Tibial nerve (tissue), 4 donors: ENCODE measurements at regions not wholly inside any gene's neighbourhood (a gene's known extent, or its start where the extent isn't known, plus 50 kb on each side); places are given as distances from the start of the nearest gene placed in this dataset.
"Not testable (repeated sequence)": the region's sequence is repeated elsewhere in the genome, so short reads cannot be mapped to it uniquely, and the experiment has no call there.

Source experiments
- DNase-seq, 2 donors: peaks; one replicate each; pipeline ENCODE4 v3.0.0-alpha.2; 2019; ENCODE audit warnings: low spot score in 2 of 2
- H3K27ac ChIP-seq, 4 donors: fragments of 200-600 bp; sonication (generic) in 3 of 4; one replicate each; pipeline ENCODE4 v1.5.1; 2017 to 2019; ENCODE audit warnings: mild to moderate bottlenecking in 1 of 4
- H3K27me3 ChIP-seq, 2 donors: fragments of 200-600 bp; sonication (generic) in 1 of 2; one replicate each; pipeline versions ENCODE4 v1.5.1 to v1.6.0; 2017 to 2019
- H3K36me3 ChIP-seq, 3 donors: fragments of 200-600 bp; sonication (generic); one replicate each; pipeline ENCODE4 v1.5.1; 2018 to 2019
- H3K4me1 ChIP-seq, 4 donors: fragments of 200-600 bp; sonication (generic) in 3 of 4; one replicate each; pipeline ENCODE4 v1.5.1; 2017 to 2019
- H3K4me3 ChIP-seq, 4 donors: fragments of 200-600 bp; sonication (generic) in 3 of 4; one replicate each; pipeline ENCODE4 v1.5.1; 2017 to 2019; ENCODE audit warnings: mild to moderate bottlenecking in 1 of 4, moderate library complexity in 1 of 4
- H3K9me3 ChIP-seq, 4 donors: fragments of 200-600 bp; sonication (generic) in 3 of 4; one replicate each; pipeline ENCODE4 v1.5.1; 2017 to 2019
- CTCF ChIP-seq, 5 experiments: fragments of 200-600 bp in 3 of 5; fragments of 450-650 bp in 2 of 5; sonication (generic) in 3 of 5; IDR thresholded peaks; one replicate each; pipeline ENCODE4 v1.5.1; 2016 to 2019; ENCODE audit warnings: antibody characterized with exemption in 5 of 5, mild to moderate bottlenecking in 3 of 5, moderate library complexity in 2 of 5
- EP300 ChIP-seq, 2 donors: sonication (generic); formaldehyde crosslinking; IDR thresholded peaks; one replicate each; pipeline ENCODE4 v1.6.1; 2017; ENCODE audit warnings: antibody characterized with exemption in 2 of 2, mild to moderate bottlenecking in 1 of 2
- POLR2A ChIP-seq, 2 donors: fragments of 450-650 bp; IDR thresholded peaks; one replicate each; pipeline ENCODE4 v1.6.1; 2017; ENCODE audit warnings: antibody characterized with exemption in 2 of 2, mild to moderate bottlenecking in 2 of 2, moderate library complexity in 2 of 2
- WGBS, 2 donors: methylation state at CpG; one replicate each; pipeline ENCODE4 v1.1.5; 2018; 5-methylcytosine and 5-hydroxymethylcytosine counted together

DNA sequence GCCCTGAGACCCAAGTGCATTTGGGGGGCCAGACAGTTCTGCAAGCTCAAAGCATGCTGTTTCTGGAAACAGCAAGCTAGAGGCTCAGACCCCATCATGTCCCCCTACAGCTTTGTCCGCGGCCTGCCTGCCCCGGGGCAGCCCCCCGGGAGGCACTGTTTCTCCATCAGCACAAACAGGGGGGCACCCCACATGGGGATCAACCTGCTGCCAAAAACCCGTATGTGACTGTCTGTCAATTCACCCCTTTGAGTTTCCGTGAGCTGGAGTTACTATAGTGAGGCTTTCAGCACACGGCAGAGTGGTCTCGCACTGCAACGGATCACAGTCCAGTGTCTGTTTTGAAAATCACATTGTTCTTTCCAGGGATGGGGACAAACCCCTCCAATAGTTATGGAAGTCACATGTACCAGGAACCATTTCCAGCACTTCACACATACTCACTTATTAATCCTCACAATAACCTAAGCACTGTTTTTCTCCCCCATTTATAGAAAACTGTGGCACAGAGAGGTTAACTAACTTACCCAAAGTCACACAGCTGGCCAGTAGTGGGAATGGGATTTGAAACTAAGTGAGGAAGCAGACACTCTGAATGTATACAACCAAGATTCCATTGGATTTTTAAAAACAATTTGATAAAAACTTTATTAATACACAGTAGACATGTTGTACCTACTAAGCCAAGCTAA is 269.0 kb downstream of the C16orf95 start:
- TF ChIP-seq POLR2A (IDR thresholded peaks at IDR 0.05) (no peak), CTCF (IDR thresholded peaks at IDR 0.05) (no peak), EP300 (IDR thresholded peaks at IDR 0.05) (no peak)
- Histone ChIP-seq H3K27ac (no peak overlapping the region), H3K4me3 (no peak overlapping the region), H3K36me3 (no peaks in the 10 kb centered on the region), H3K9me3 (no peaks in the 10 kb centered on the region), H3K27me3 (peaks cover 0 to 9% of the 10 kb centered on the region in 2 donors), H3K4me1 (peaks cover 0 to 21% (median 0%) of the 10 kb centered on the region in 4 donors)
- no peak for DNase-seq
- WGBS, 2 donors: 80 to 81% methylated on average over 6 to 9 of the region's 9 CpGs

DNA sequence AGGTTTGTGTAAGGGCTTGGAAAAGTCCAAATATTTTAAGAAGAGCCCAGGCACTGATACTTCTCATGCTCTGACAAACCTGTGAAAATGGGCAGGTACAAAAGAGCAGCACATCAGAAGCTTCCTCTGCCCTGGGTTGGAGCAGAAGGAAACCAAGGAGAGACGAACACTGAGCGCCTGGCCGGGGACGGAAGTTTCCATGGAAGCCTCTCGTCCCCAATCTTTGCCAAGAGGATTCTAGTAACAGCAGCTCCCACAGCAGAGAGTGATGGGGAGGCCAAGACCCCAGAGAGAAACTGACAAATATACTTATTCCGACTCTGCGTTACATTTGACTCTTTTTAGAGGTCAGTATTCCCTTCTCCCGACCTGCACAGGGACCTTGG is 268.5 kb downstream of the C16orf95 start:
- 81 to 82% methylated on average over 8 of the region's 8 CpGs for WGBS, 2 donors
- TF ChIP-seq CTCF (IDR thresholded peaks at IDR 0.05) (no peak), EP300 (IDR thresholded peaks at IDR 0.05) (no peak), POLR2A (IDR thresholded peaks at IDR 0.05) (no peak)
- no peak for DNase-seq
- Histone ChIP-seq H3K9me3 (no peaks in the 10 kb centered on the region), H3K27ac (no peak overlapping the region), H3K4me3 (no peak overlapping the region), H3K27me3 (peaks cover 0 to 14% of the 10 kb centered on the region in 2 donors), H3K36me3 (no peaks in the 10 kb centered on the region), H3K4me1 (peaks cover 0 to 20% (median 0%) of the 10 kb centered on the region in 4 donors)

GRCh38 chr16:87049216-87049615 is 268.0 kb downstream of the C16orf95 start:
- Histone ChIP-seq H3K27me3 (peaks cover 0 to 16% of the 10 kb centered on the region in 2 donors), H3K4me1 (peaks cover 0 to 16% (median 0%) of the 10 kb centered on the region in 4 donors)
- DNase-seq, H3K4me3 ChIP-seq, H3K27ac ChIP-seq, H3K36me3 ChIP-seq, H3K9me3 ChIP-seq: not testable (repeated sequence)
- 72 to 75% methylated on average over 7 of the region's 7 CpGs for WGBS, 2 donors

- whole genome bisulfite sequencing, 2 donors: 75 to 82% methylated on average over 15 of the region's 15 CpGs
- DNase-seq: no peak
- Histone ChIP-seq H3K9me3 (peaks cover 0 to 8% (median 0%) of the 10 kb centered on the region in 4 donors), H3K4me1 (peaks cover 0 to 16% (median 0%) of the 10 kb centered on the region in 4 donors), H3K27me3 (peaks cover 0 to 16% of the 10 kb centered on the region in 2 donors), H3K36me3 (no peaks in the 10 kb centered on the region), H3K27ac (no peak overlapping the region), H3K4me3 (no peak overlapping the region)
- TF ChIP-seq CTCF (IDR thresholded peaks at IDR 0.05) (no peak), POLR2A (IDR thresholded peaks at IDR 0.05) (no peak), EP300 (IDR thresholded peaks at IDR 0.05) (no peak)
Observed at GRCh38 chr16:87050142-87050541, 267.1 kb downstream of the C16orf95 start.

- Histone ChIP-seq H3K9me3 (peaks cover 0 to 8% (median 0%) of the 10 kb centered on the region in 4 donors), H3K27ac (no peak overlapping the region), H3K36me3 (no peaks in the 10 kb centered on the region), H3K4me1 (peaks cover 0 to 16% (median 0%) of the 10 kb centered on the region in 4 donors), H3K4me3 (no peak overlapping the region), H3K27me3 (peaks cover 0 to 16% of the 10 kb centered on the region in 2 donors)
- no peak for DNase-seq
- WGBS, 2 donors: 84 to 91% methylated on average over 16 to 18 of the region's 18 CpGs
- TF ChIP-seq CTCF (IDR thresholded peaks at IDR 0.05): no peak
- TF ChIP-seq POLR2A (IDR thresholded peaks at IDR 0.05): no peak
- no peak for TF ChIP-seq EP300 (IDR thresholded peaks at IDR 0.05)
Observed at GRCh38 chr16:87051526-87052320, 265.5 kb downstream of the C16orf95 start.
